GM19238 (cell line): ENCODE measurements at regions not wholly inside any gene's neighbourhood (a gene's known extent, or its start where the extent isn't known, plus 50 kb on each side); places are given as distances from the start of the nearest gene placed in this dataset.

Experiments used
- DNase-seq: peaks from one replicate; pipeline ENCODE4 v3.0.0; 2011; ENCODE audit warnings: low spot score; ENCODE audit not compliant: insufficient read length

DNA sequence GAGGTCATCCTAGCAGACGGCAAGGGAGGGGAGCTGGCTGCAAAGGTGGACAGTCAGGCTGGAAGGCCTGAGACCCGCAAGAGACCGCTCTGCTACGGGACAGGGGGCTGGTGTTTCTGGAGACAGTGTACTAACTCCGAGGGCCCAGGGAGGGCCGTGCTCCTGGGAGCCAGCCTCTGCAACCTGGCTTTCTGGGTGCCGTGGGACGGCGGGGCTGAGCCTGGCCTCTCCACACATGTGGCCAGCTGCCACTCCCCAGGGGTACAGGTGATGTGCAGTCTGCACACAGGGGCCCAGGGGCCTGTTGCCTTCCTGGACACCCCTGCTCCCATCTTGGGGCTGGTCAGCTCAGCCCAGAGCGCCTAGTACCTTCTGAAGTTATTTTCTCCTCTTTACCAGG lies 92.2 kb downstream of the MRPL36 start:
- no peak for DNase-seq

DNA sequence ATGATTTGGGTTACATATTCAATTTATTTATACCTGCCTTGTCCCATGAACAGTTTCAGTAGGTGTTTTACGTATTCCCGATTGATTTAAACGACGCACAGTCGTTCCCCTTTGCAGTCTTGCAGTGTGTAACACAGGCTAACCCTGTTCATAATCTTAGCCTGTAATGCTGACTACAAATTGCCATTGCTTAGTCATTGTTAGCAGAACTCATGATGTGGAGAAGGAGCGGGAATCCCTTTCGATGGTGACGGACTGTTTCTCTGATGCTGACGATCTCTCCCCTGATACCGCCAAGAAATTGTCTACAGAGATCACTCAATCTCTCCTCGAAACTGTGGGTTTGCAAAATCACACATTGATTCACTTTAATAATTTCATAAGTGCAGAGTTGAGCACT lies 93.2 kb downstream of the MRPL36 start:
- DNase-seq = no peak

GRCh38 chr5:1706021-1706420 lies 93.6 kb downstream of the MRPL36 start:
- DNase-seq = no peak

- DNase-seq = no peak
Measured at GRCh38 chr5:1704676-1705075, 95.0 kb downstream of the MRPL36 start.

- DNase-seq = no peak
Measured at GRCh38 chr5:1704266-1704665, 95.4 kb downstream of the MRPL36 start.

- no peak for DNase-seq
Measured at GRCh38 chr5:1703352-1704050, 96.1 kb downstream of the MRPL36 start.

- DNase-seq = no peak
Measured at GRCh38 chr5:1702318-1702717, 97.3 kb downstream of the MRPL36 start.

GRCh38 chr5:1701884-1702283 lies 97.8 kb downstream of the MRPL36 start:
- no peak for DNase-seq

GRCh38 chr5:1701216-1701864 lies 98.3 kb downstream of the MRPL36 start:
- no peak for DNase-seq

- no peak for DNase-seq
Measured at GRCh38 chr5:1699394-1699793, 100.2 kb downstream of the MRPL36 start.

DNA sequence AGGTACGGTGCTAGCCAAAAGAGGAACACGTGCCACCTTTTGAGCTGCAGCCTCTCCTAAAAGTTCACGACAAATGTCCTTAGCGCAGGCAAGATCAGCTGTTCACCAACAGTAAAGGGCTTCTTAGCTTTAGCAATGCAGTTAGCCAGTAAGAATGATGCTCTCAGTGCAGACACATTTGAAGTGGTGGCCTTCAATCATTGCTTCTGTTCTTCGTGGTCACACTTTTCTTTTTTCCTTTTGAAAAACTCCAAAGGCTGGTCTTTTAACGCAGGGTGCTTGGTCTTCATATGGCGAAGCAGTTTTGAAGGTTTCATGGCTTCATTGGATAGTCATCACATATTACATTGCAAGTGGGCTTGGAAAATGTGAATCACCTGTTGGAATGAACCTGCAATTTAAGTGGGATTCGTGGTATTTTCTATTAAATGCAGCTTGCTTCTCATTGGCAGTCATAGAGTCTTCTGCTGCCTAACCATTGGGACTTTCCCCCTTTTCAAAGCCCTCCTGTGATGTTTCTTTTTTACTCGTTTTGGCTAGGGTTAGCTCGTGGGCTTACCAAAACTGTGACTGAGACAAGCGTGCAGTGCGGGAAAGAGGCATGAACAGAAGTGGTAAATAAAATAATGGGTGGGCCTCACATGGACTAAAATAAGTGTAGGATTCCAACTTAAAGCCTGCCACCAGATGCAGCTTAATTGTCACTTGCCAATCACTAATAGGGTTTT lies 100.9 kb downstream of the MRPL36 start:
- no peak for DNase-seq

- no peak for DNase-seq
Measured at GRCh38 chr5:1692381-1692780, 107.3 kb downstream of the MRPL36 start.

DNA sequence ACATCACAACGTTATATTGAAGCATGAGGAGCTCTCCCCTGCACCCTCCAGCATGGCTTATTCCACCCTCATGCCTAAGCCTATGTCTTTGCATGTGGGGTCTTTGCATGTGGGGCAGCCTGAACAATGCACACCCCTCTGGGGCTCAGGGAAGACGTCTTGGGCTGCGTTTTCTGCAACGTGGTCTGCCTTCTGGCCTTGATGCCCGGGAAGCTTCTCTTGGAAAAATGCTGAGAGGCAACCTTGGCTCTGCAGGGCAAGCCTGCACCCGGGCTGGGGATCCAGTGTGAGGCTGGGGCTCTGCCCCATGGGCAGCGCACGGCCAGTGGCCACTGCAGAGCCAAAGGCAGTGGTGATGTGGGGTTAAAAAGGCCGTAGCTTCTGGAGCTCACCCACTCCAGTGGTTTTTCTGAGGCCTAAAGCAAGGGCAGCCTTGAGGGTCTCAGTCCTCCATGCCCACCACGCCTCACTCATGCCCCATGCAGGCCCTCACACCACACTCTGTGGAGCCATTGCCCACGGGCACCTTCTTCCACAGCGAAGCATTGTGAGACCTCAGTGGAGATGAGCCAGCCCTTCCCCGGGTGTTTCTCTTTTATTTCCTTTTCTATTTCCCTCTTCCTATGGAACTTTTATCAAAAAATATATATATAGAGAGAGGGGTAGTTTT lies 112.2 kb downstream of the MRPL36 start:
- DNase-seq = no peak

DNA sequence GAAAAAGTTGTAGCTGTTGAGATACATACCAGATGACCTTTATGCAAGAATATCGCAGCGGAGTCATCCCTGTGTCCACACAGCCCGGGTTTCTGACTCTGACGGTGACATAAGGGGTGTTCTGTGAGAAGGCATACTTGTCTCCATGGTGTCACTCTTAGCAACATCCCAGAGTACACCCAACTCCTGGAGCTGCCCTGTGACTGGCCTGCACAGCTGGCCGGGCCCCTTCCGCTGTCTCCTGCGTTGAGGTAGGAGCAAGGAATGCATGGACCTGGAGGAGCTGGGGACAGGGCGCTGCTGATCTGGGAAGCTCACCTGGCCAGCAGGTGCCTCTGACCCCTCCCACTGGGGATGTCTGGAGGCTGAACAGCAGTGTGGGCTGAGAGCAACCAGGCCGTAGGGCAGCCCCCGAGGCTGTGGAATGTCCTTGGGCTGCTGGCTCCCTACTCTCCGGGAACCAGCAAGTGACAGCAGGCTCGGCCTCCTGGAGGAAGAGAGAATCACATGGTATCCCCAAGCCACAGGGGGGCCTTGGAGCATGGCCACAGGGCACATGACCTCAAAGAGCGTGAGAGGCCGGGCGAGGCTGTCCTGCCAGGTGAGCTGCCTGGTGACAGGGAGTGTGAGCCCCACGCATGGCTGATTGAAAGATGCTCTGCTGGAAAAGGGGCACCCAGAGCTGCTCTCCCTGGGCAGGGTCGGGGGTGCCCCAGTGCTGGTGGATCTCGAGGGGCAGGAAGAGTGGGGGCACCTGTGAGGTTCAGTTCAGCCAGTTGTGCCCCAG lies 113.4 kb downstream of the MRPL36 start:
- DNase-seq = no peak

GRCh38 chr5:1685066-1685465 lies 114.6 kb downstream of the MRPL36 start:
- no peak for DNase-seq

- DNase-seq = no peak
Measured at GRCh38 chr5:1681955-1682354, 117.7 kb downstream of the MRPL36 start.

GRCh38 chr5:1673042-1673677 lies 126.5 kb downstream of the MRPL36 start:
- DNase-seq = no peak

- no peak for DNase-seq
Measured at GRCh38 chr5:1672396-1672795, 127.2 kb downstream of the MRPL36 start.

GRCh38 chr5:1671351-1671750 lies 128.3 kb downstream of the MRPL36 start:
- no peak for DNase-seq

- DNase-seq = no peak
Measured at GRCh38 chr5:1670351-1670750, 129.3 kb downstream of the MRPL36 start.
